Psoas muscle (tissue), 7 donors: ENCODE measurements at regions not wholly inside any gene's neighbourhood (a gene's known extent, or its start where the extent isn't known, plus 50 kb on each side); places are given as distances from the start of the nearest gene placed in this dataset.
"Not testable (repeated sequence)": the region's sequence is repeated elsewhere in the genome, so short reads cannot be mapped to it uniquely, and the experiment has no call there.

Source experiments
- ATAC-seq, 4 donors: fragments of 200-7000 bp; cut with Tn5 transposase; one replicate each; pipeline ENCODE4 v1.9.1; 2020; ENCODE audit warnings: moderate library complexity in 3 of 4, mild to moderate bottlenecking in 2 of 4
- DNase-seq, 2 donors: peaks; one replicate each; pipeline ENCODE4 v3.0.0-alpha.2; 2020
- H3K27ac ChIP-seq: fragments of 200-600 bp; one replicate; pipeline ENCODE4 v1.8.0; 2022
- H3K27me3 ChIP-seq, 3 donors: fragments of 200-600 bp in 1 of 3; one replicate each; pipeline versions ENCODE4 v1.6.1 to v1.8.0; 2013 to 2022; ENCODE audit warnings: low read length in 2 of 3, mild to moderate bottlenecking in 2 of 3, moderate library complexity in 1 of 3; ENCODE audit not compliant: insufficient read depth in 3 of 3
- H3K36me3 ChIP-seq, 2 donors: fragments of 200-600 bp in 1 of 2; one replicate each; pipeline versions ENCODE4 v1.6.1 to v1.8.0; 2013 to 2022; ENCODE audit warnings: low read depth in 1 of 2, mild to moderate bottlenecking in 1 of 2, moderate library complexity in 1 of 2; ENCODE audit not compliant: insufficient read depth in 1 of 2
- H3K4me1 ChIP-seq: fragments of 200-600 bp; one replicate; pipeline ENCODE4 v1.8.0; 2022
- H3K4me3 ChIP-seq: fragments of 200-600 bp; one replicate; pipeline ENCODE4 v1.8.0; 2022; ENCODE audit warnings: mild to moderate bottlenecking
- H3K9me3 ChIP-seq: fragments of 200-600 bp; one replicate; pipeline ENCODE4 v1.8.0; 2022
- WGBS, 3 donors: extraction: QIAGEN DNeasy Blood & Tissue Kit; methylation state at CpG; one replicate each; pipeline versions ENCODE4 v1.1.6 to v1.1.7; 2013; 5-methylcytosine and 5-hydroxymethylcytosine counted together
- intact Hi-C, 2 donors: fragments of 100-400 bp; cut with DNase I; formaldehyde crosslinking; loops; one replicate each; pipeline versions ENCODE4 v1.11.0 to v1.14.2; 2022
- TF ChIP-seq, protein P1 (sequence below): fragments of 200-600 bp; IDR thresholded peaks from one replicate; pipeline ENCODE4 v1.8.0; 2022; ENCODE audit warnings: antibody characterized with exemption
- donor health status: healthy with polysubstance abuse.
- donor health status: DM: no; HTN: no; CAD: no; lungs with moderate emphysema.
- donor health status: Bipolar disorder and iron deficiency.
- donor health status: healthy.
- donor health status: DM: yes; HTN: yes; CAD: no.
- donor health status: DM: no; HTN: no; CAD: no.
- donor health status: DM: yes; HTN: yes; CAD: no.

DNA sequence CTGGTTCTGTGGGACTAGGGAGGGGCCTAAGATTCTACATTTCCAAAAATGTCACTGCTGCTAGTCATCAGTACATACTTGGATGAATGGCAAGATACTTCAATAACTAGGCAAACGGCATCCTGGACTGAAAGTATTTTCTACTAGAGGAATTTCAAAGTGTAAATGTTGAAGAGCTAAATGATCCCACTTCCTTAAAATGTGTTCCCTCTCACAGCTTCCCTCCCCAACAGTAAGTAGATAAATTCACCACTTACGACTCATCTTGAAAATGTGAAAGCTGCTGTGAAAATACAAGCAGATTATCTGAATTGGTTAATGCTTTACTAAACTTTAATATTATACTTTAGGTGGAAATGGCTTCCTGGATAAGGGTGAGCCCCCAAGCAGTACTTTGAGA lies 1571.5 kb upstream of the WWC1 start:
- no peak for ATAC-seq
- Histone ChIP-seq H3K4me1 (no peaks in the 10 kb centered on the region), H3K27me3 (no peaks in the 10 kb centered on the region), H3K4me3 (no peak overlapping the region), H3K9me3 (no peaks in the 10 kb centered on the region), H3K27ac (no peak overlapping the region), H3K36me3 (no peaks in the 10 kb centered on the region)
- DNase-seq, result no peak
- intact Hi-C loops, result no loop called here
- WGBS, 3 donors, result 78 to 82% (median 82%) methylated on average over 2 of the region's 2 CpGs
- TF ChIP-seq, protein P1, sequence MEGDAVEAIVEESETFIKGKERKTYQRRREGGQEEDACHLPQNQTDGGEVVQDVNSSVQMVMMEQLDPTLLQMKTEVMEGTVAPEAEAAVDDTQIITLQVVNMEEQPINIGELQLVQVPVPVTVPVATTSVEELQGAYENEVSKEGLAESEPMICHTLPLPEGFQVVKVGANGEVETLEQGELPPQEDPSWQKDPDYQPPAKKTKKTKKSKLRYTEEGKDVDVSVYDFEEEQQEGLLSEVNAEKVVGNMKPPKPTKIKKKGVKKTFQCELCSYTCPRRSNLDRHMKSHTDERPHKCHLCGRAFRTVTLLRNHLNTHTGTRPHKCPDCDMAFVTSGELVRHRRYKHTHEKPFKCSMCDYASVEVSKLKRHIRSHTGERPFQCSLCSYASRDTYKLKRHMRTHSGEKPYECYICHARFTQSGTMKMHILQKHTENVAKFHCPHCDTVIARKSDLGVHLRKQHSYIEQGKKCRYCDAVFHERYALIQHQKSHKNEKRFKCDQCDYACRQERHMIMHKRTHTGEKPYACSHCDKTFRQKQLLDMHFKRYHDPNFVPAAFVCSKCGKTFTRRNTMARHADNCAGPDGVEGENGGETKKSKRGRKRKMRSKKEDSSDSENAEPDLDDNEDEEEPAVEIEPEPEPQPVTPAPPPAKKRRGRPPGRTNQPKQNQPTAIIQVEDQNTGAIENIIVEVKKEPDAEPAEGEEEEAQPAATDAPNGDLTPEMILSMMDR, result no peak

DNA sequence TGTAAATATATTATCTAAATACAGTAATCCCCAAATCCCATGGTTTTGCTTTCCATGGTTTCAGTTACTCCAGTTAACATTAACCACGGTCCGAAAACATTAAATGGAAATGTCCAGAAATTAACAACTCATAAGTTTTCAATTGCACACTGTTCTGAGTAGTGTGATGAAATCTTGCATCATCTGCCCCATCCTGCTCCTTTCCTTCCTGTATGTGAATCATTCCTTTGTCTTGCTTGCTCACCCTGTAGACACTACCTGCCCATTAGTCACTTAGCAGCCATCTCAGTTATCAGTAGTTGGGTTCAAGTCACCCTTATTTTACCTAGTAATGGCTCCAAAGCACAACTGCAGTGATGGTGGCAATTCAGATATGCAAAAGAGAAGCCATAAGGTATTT lies 1568.5 kb upstream of the WWC1 start:
- no peaks in the 10 kb centered on the region for H3K9me3 ChIP-seq
- H3K4me3 ChIP-seq, result no peak overlapping the region
- TF ChIP-seq, protein P1, result no peak
- WGBS, 3 donors, result 86 to 90% (median 88%) methylated on average over 2 of the region's 2 CpGs
- H3K27ac ChIP-seq, result no peak overlapping the region
- ATAC-seq, result no peak
- H3K4me1 ChIP-seq, result no peaks in the 10 kb centered on the region
- intact Hi-C loops, result no loop called here
- H3K36me3 ChIP-seq, result no peaks in the 10 kb centered on the region
- H3K27me3 ChIP-seq, result no peaks in the 10 kb centered on the region
- no peak for DNase-seq

DNA sequence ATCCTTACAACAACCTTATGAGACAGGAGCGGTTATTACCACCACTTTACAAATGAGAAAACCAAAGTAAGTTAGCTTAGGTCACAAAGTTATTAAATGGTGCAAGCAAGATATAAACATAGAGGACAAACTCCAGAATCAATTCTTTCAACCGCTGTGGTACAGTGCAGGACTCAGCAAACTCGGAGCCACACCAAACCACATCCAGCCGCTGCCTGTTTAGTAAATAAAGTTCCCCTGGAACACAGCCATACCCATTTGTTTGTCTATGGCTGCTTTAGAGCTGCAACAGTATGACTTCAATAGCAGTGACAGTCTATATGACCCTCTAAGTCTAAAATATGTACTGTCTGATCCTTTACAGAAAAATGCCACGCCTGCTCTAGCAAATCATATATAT lies 1567.2 kb upstream of the WWC1 start:
- Histone ChIP-seq H3K4me1 (no peaks in the 10 kb centered on the region), H3K4me3 (no peak overlapping the region), H3K27ac (no peak overlapping the region), H3K27me3 (no peaks in the 10 kb centered on the region), H3K9me3 (no peaks in the 10 kb centered on the region), H3K36me3 (no peaks in the 10 kb centered on the region)
- 74 to 82% (median 81%) methylated on average over 5 of the region's 5 CpGs for WGBS, 3 donors
- TF ChIP-seq, protein P1, result no peak
- no peak for DNase-seq
- intact Hi-C loops, result no loop called here
- no peak for ATAC-seq

DNA sequence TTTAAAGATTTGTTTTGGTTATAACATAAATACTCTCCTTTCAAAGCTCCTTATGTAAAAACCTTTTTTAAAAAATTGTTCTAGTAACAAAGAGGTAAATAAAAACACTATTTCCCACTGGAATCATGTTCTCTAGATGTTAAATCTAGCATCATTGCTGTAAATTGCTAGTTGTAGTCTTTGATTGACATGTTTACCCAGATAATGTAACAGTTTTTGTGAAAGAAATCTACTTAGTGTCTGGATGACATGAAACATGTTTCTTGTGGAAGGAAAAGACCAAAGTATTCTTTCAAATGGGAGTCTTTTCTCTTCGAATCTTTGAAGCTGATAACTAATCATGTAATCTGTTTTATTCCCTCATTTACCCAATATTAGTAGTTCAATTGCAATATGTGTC lies 1565.9 kb upstream of the WWC1 start:
- no peaks in the 10 kb centered on the region for H3K9me3 ChIP-seq
- H3K4me1 ChIP-seq, result no peaks in the 10 kb centered on the region
- DNase-seq (no peak), ATAC-seq (no peak)
- no peaks in the 10 kb centered on the region for H3K36me3 ChIP-seq
- WGBS, 3 donors, result 51 to 65% (median 63%) methylated on average over 1 of the region's 1 CpG
- H3K27me3 ChIP-seq, result no peaks in the 10 kb centered on the region
- intact Hi-C loops, result no loop called here
- TF ChIP-seq, protein P1, result no peak
- H3K4me3 ChIP-seq, result no peak overlapping the region
- no peak overlapping the region for H3K27ac ChIP-seq

DNA sequence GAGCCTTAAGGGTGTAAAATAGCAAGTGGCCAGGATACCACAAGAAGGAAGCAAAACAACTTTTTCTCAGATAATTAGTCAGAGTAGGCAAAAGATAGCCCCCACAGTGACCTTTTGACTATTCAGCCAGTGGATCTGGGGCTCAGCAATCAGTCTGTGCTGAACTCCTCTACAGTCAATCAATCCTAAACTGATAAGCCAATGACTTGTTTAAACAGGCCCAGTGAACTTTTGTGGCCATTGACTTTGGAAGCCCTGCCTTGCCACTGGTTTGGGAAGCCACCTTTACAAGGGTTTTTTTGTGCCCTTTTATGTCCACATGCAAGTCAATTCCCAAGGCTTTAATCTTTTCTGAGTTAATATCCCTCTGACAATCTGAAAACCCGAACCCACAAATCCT lies 1565.0 kb upstream of the WWC1 start:
- Histone ChIP-seq H3K27ac (no peak overlapping the region), H3K36me3 (no peaks in the 10 kb centered on the region), H3K27me3 (no peaks in the 10 kb centered on the region), H3K4me3 (no peak overlapping the region), H3K9me3 (no peaks in the 10 kb centered on the region), H3K4me1 (no peaks in the 10 kb centered on the region)
- intact Hi-C loops, result no loop called here
- DNase-seq (no peak), ATAC-seq (no peak)
- 54 to 72% (median 68%) methylated on average over 1 of the region's 1 CpG for WGBS, 3 donors
- TF ChIP-seq, protein P1, result no peak

DNA sequence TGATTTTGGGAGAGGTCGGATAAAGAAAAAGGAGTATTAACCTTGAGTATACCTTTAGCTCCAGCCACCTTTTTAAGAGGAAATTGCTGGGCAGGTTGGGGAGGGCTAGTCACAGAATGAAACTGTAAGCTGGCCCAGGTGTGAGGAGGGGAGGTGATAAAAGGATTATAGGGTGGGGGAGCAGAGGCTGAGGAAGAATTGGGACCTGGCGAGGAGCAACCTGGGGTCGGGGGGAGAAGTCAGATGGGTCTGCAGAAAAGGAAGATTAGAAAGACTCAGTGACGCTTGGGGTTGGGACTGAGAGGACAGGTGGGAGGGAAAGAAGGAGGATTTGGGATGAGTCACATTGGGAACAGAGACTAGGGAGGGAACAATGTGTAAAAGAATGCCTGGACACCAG lies 1548.5 kb upstream of the WWC1 start:
- DNase-seq, ATAC-seq, H3K4me1 ChIP-seq, H3K4me3 ChIP-seq, intact Hi-C loops, H3K27me3 ChIP-seq, H3K36me3 ChIP-seq, H3K27ac ChIP-seq, H3K9me3 ChIP-seq: not testable (repeated sequence)
- WGBS, 3 donors, result 69 to 83% (median 79%) methylated on average over 4 of the region's 4 CpGs
